Osteoblast (primary cell): ENCODE measurements at regions not wholly inside any gene's neighbourhood (a gene's known extent, or its start where the extent isn't known, plus 50 kb on each side); places are given as distances from the start of the nearest gene placed in this dataset.

Source experiments
- DNase-seq: peaks from one replicate; pipeline ENCODE4 v3.0.0; 2011; ENCODE audit warnings: low spot score, mixed read lengths; ENCODE audit not compliant: insufficient read length; ENCODE audit errors: missing footprints
- H2AFZ ChIP-seq: 2 replicates; pipeline ENCODE4 v1.6.0; 2011; ENCODE audit warnings: mild to moderate bottlenecking, low read length
- H3K27ac ChIP-seq: 2 replicates; pipeline ENCODE4 v1.5.1; 2011; ENCODE audit warnings: mild to moderate bottlenecking, low read depth, low read length, moderate library complexity
- H3K27me3 ChIP-seq: 2 replicates; pipeline ENCODE4 v1.6.0; 2012; ENCODE audit warnings: mild to moderate bottlenecking, control low read depth, inconsistent platforms, low read length, moderate library complexity; ENCODE audit not compliant: insufficient read depth
- H3K36me3 ChIP-seq: 2 replicates; pipeline ENCODE4 v1.5.1; 2011; ENCODE audit warnings: mild to moderate bottlenecking, low read length, control low read depth, moderate library complexity; ENCODE audit not compliant: insufficient read depth
- H3K4me1 ChIP-seq: 2 replicates; pipeline ENCODE4 v1.5.1; 2011; ENCODE audit warnings: mild to moderate bottlenecking, low read length, control low read depth, moderate library complexity; ENCODE audit not compliant: insufficient read depth
- H3K4me2 ChIP-seq: 2 replicates; pipeline ENCODE4 v1.6.0; 2011; ENCODE audit warnings: mild to moderate bottlenecking, low read length; ENCODE audit not compliant: insufficient read depth
- H3K4me3 ChIP-seq: fragments of 200-600 bp; sonication (generic); 3 replicates; pipeline ENCODE4 v1.5.1; 2012; ENCODE audit warnings: mild to moderate bottlenecking, low read length, inconsistent platforms; ENCODE audit not compliant: insufficient read depth
- H3K79me2 ChIP-seq: 2 replicates; pipeline ENCODE4 v1.6.0; 2012; ENCODE audit warnings: mild to moderate bottlenecking, low read length, control low read depth, inconsistent platforms; ENCODE audit not compliant: insufficient read depth
- H3K9me3 ChIP-seq: 2 replicates; pipeline ENCODE4 v1.5.1; 2011; ENCODE audit warnings: low read depth, low read length, control low read depth
- H4K20me1 ChIP-seq: 2 replicates; pipeline ENCODE4 v1.6.0; 2012; ENCODE audit warnings: mild to moderate bottlenecking, low read length, control low read depth; ENCODE audit not compliant: insufficient read depth
- TF ChIP-seq, protein P1 (sequence below): IDR thresholded peaks from 2 replicates; pipeline ENCODE4 v1.5.1; 2011; ENCODE audit warnings: mild to moderate bottlenecking, low read depth, low read length, moderate library complexity; ENCODE audit errors: extremely low read depth

DNA sequence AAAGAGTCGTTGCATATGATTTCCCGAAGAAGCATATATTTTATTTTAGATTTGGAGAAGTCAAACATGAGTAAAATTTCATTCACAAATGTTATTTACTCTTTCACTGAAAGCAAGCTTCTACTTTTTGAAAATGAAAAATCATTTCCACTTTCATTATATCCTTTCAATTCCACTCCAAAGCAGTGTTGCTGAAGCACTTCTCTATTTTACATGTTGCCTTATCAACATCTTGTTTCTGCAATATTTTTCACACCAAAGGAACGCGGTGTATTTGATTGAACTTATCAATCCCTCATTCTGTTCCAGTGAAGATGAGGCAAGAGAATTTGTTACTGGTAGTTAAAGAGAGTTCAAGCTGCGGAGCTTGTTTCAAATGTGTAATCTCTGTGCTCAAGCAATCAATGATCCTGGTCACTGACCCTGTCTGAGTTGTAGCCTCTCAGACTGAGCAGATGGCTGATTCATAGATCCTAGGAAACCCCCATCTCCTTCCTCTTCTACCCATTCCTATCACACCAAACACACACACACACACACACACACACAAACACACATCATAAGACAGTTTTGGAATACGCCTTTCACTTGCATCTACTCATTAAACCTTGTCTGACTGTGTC, 236.2 kb upstream of the FLRT2 start:
- H3K27me3 ChIP-seq, result no peaks in the 10 kb centered on the region
- no peak overlapping the region for H3K4me2 ChIP-seq
- no peak overlapping the region for H3K27ac ChIP-seq
- H2AFZ ChIP-seq, result no peak overlapping the region
- no peaks in the 10 kb centered on the region for H3K9me3 ChIP-seq
- TF ChIP-seq, protein P1, sequence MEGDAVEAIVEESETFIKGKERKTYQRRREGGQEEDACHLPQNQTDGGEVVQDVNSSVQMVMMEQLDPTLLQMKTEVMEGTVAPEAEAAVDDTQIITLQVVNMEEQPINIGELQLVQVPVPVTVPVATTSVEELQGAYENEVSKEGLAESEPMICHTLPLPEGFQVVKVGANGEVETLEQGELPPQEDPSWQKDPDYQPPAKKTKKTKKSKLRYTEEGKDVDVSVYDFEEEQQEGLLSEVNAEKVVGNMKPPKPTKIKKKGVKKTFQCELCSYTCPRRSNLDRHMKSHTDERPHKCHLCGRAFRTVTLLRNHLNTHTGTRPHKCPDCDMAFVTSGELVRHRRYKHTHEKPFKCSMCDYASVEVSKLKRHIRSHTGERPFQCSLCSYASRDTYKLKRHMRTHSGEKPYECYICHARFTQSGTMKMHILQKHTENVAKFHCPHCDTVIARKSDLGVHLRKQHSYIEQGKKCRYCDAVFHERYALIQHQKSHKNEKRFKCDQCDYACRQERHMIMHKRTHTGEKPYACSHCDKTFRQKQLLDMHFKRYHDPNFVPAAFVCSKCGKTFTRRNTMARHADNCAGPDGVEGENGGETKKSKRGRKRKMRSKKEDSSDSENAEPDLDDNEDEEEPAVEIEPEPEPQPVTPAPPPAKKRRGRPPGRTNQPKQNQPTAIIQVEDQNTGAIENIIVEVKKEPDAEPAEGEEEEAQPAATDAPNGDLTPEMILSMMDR, result no peak
- peaks cover 3% of the 10 kb centered on the region for H3K4me1 ChIP-seq
- H4K20me1 ChIP-seq, result no peaks in the 10 kb centered on the region
- no peaks in the 10 kb centered on the region for H3K36me3 ChIP-seq
- no peak overlapping the region for H3K4me3 ChIP-seq
- no peak for DNase-seq
- H3K79me2 ChIP-seq, result no peaks in the 10 kb centered on the region

DNA sequence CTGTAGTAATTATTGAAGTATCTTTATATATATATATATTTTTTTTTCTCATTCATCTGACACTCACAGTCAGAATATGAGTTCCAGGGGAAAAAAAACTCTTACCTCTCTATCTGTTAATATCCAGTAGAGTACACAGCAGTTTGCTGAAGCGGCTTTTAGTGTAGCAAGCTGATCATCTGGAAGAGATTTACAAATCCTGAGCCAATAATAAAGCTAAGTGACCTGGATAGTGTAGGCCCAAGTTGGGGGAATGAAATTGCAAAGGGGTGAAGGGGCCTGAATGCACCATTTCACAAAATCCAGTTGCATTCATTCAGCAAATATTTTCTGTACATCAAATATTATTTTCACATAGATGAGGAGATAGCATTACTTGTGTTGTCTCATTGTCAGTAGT, 234.6 kb upstream of the FLRT2 start:
- Histone ChIP-seq H4K20me1 (no peaks in the 10 kb centered on the region), H3K27ac (no peak overlapping the region), H3K4me1 (peaks cover 3% of the 10 kb centered on the region), H3K4me2 (no peak overlapping the region), H3K9me3 (no peaks in the 10 kb centered on the region), H3K27me3 (no peaks in the 10 kb centered on the region), H3K36me3 (no peaks in the 10 kb centered on the region), H2AFZ (no peak overlapping the region), H3K79me2 (no peaks in the 10 kb centered on the region), H3K4me3 (no peak overlapping the region)
- no peak for DNase-seq
- TF ChIP-seq, protein P1, result no peak

DNA sequence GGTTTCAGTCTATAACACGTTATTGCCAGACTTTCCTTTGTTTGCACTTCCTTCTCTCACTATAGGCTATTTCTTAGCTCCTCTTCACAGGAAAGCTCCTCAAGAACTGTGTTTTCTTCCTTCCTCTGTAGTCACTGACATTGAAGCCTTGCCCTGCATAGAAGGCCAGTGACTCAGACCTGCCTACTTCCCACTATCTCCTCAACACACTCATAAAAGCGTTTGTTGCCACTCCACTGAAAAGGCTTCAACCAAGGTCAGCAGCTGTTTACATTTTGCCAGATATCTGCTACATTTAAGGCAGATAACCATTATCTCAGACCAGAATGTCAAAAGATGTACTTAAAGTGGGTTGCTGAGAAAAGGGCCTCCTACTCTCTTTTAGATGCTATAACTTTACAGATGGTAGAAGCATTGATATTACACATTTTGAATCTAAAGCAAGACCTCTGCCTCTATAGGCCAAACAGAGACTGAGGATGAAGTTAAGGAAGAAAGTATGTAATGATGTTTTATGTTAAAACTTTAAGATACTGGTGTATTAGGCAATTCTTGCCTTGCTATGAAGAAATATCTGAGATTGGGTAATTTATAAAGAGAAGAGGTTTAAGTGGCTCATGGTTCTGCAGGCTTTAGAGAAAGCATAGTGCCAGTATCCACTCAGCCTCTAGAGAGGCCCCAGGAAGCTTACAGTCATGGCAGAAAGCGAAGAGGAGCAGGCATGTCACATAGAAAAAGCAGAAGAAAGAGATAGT, 233.3 kb upstream of the FLRT2 start:
- H2AFZ ChIP-seq, result peak overlapping the region; percentile 54
- no peaks in the 10 kb centered on the region for H3K9me3 ChIP-seq

DNA sequence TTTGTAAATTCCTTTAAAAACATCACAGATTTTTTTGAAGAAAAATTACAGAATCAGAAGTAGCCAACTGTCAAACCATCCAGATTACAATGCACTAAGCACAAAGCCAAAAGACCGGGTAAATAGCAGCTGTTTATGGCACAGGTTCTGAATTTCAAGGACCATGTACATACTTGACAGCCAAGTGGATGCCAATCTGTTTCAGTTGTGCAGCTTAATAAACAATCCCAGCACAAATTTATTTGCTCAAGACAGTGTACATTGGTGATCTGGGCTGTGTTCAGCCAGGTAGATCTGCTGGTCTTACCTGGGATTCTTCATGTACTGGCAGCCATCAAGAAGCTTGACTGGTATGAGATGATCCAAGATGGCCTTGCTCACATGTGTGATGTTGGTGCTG, 229.8 kb upstream of the FLRT2 start:
- Histone ChIP-seq H3K4me1 (peaks cover 3% of the 10 kb centered on the region), H3K27me3 (no peaks in the 10 kb centered on the region), H3K4me2 (no peak overlapping the region), H3K27ac (no peak overlapping the region), H3K36me3 (no peaks in the 10 kb centered on the region), H2AFZ (no peak overlapping the region), H3K4me3 (no peak overlapping the region), H4K20me1 (no peaks in the 10 kb centered on the region), H3K79me2 (no peaks in the 10 kb centered on the region), H3K9me3 (no peaks in the 10 kb centered on the region)
- TF ChIP-seq, protein P1, result no peak
- DNase-seq, result no peak

More for the DNA sequence above, 233.3 kb upstream of the FLRT2 start:
- H3K79me2 ChIP-seq, result no peaks in the 10 kb centered on the region
- H3K4me3 ChIP-seq, result no peak overlapping the region
- H4K20me1 ChIP-seq, result no peaks in the 10 kb centered on the region
- DNase-seq, result peak; percentile 90
- no peaks in the 10 kb centered on the region for H3K36me3 ChIP-seq
- peaks cover 3% of the 10 kb centered on the region for H3K4me1 ChIP-seq
- TF ChIP-seq, protein P1, result no peak
- no peak overlapping the region for H3K27ac ChIP-seq
- no peaks in the 10 kb centered on the region for H3K27me3 ChIP-seq
- no peak overlapping the region for H3K4me2 ChIP-seq
